Activated naive CD4-positive, alpha-beta T cell treated with anti-CD3 and anti-CD28 coated beads, Interleukin-2, amount 50 U/mL, for 24 hours (primary cell): ENCODE measurements at regions not wholly inside any gene's neighbourhood (a gene's known extent, or its start where the extent isn't known, plus 50 kb on each side); places are given as distances from the start of the nearest gene placed in this dataset.

Experiments used
- H3K27ac Mint-ChIP-seq: one replicate; pipeline ENCODE4 v1.8.0; 2021; ENCODE audit warnings: mild to moderate bottlenecking, mixed read lengths
- H3K27me3 Mint-ChIP-seq: one replicate; pipeline ENCODE4 v1.8.0; 2021; ENCODE audit warnings: mixed read lengths
- H3K36me3 Mint-ChIP-seq: one replicate; pipeline ENCODE4 v1.8.0; 2021; ENCODE audit warnings: mixed read lengths
- H3K4me1 Mint-ChIP-seq: one replicate; pipeline ENCODE4 v1.8.0; 2021; ENCODE audit warnings: mixed read lengths
- H3K4me3 Mint-ChIP-seq: one replicate; pipeline ENCODE4 v1.8.0; 2021; ENCODE audit warnings: mild to moderate bottlenecking, mixed read lengths
- H3K9me3 Mint-ChIP-seq: one replicate; pipeline ENCODE4 v1.8.0; 2021; ENCODE audit warnings: mixed read lengths

GRCh38 chr13:68380041-68380973, 1150.2 kb upstream of the PCDH9 start:
- Mint-ChIP-seq H3K9me3 (peaks cover 4% of the 10 kb centered on the region), H3K27me3 (no peaks in the 10 kb centered on the region), H3K4me1 (no peaks in the 10 kb centered on the region), H3K36me3 (no peaks in the 10 kb centered on the region), H3K4me3 (no peak overlapping the region), H3K27ac (no peak overlapping the region)

GRCh38 chr13:68378294-68378693, 1148.2 kb upstream of the PCDH9 start:
- no peak overlapping the region for H3K4me3 Mint-ChIP-seq
- peaks cover 4% of the 10 kb centered on the region for H3K9me3 Mint-ChIP-seq
- no peaks in the 10 kb centered on the region for H3K27me3 Mint-ChIP-seq
- H3K36me3 Mint-ChIP-seq, result no peaks in the 10 kb centered on the region
- no peak overlapping the region for H3K27ac Mint-ChIP-seq
- H3K4me1 Mint-ChIP-seq, result no peaks in the 10 kb centered on the region

- H3K27me3 Mint-ChIP-seq, result no peaks in the 10 kb centered on the region
- no peak overlapping the region for H3K27ac Mint-ChIP-seq
- peaks cover 4% of the 10 kb centered on the region for H3K9me3 Mint-ChIP-seq
- no peaks in the 10 kb centered on the region for H3K36me3 Mint-ChIP-seq
- no peaks in the 10 kb centered on the region for H3K4me1 Mint-ChIP-seq
- no peak overlapping the region for H3K4me3 Mint-ChIP-seq
These were observed 1144.9 kb upstream of the PCDH9 start for GRCh38 chr13:68375004-68375403.

GRCh38 chr13:68369739-68370138, 1139.6 kb upstream of the PCDH9 start:
- no peak overlapping the region for H3K4me3 Mint-ChIP-seq
- H3K36me3 Mint-ChIP-seq, result no peaks in the 10 kb centered on the region
- no peak overlapping the region for H3K27ac Mint-ChIP-seq
- no peaks in the 10 kb centered on the region for H3K27me3 Mint-ChIP-seq
- no peaks in the 10 kb centered on the region for H3K4me1 Mint-ChIP-seq
- H3K9me3 Mint-ChIP-seq, result no peaks in the 10 kb centered on the region

- no peaks in the 10 kb centered on the region for H3K4me1 Mint-ChIP-seq
- no peaks in the 10 kb centered on the region for H3K27me3 Mint-ChIP-seq
These were observed 1138.8 kb upstream of the PCDH9 start for GRCh38 chr13:68368922-68369321.

GRCh38 chr13:68359105-68359504, 1129.0 kb upstream of the PCDH9 start:
- no peaks in the 10 kb centered on the region for H3K4me1 Mint-ChIP-seq
- H3K36me3 Mint-ChIP-seq, result no peaks in the 10 kb centered on the region
- peaks cover 9% of the 10 kb centered on the region for H3K9me3 Mint-ChIP-seq
- no peak overlapping the region for H3K4me3 Mint-ChIP-seq
- no peaks in the 10 kb centered on the region for H3K27me3 Mint-ChIP-seq
- no peak overlapping the region for H3K27ac Mint-ChIP-seq

More at GRCh38 chr13:68368922-68369321, 1138.8 kb upstream of the PCDH9 start:
- no peaks in the 10 kb centered on the region for H3K36me3 Mint-ChIP-seq
- no peak overlapping the region for H3K4me3 Mint-ChIP-seq
- H3K27ac Mint-ChIP-seq, result no peak overlapping the region
- peaks cover 6% of the 10 kb centered on the region for H3K9me3 Mint-ChIP-seq

GRCh38 chr13:68358294-68358705, 1128.2 kb upstream of the PCDH9 start:
- Mint-ChIP-seq H3K27me3 (no peaks in the 10 kb centered on the region), H3K9me3 (peaks cover 8% of the 10 kb centered on the region), H3K27ac (no peak overlapping the region), H3K4me3 (no peak overlapping the region), H3K4me1 (no peaks in the 10 kb centered on the region), H3K36me3 (no peaks in the 10 kb centered on the region)

- H3K4me3 Mint-ChIP-seq, result no peak overlapping the region
- no peaks in the 10 kb centered on the region for H3K4me1 Mint-ChIP-seq
- H3K9me3 Mint-ChIP-seq, result peaks cover 10% of the 10 kb centered on the region
- no peak overlapping the region for H3K27ac Mint-ChIP-seq
- H3K36me3 Mint-ChIP-seq, result no peaks in the 10 kb centered on the region
- no peaks in the 10 kb centered on the region for H3K27me3 Mint-ChIP-seq
These were observed 1120.4 kb upstream of the PCDH9 start for GRCh38 chr13:68350554-68350953.

GRCh38 chr13:68347220-68347619, 1117.1 kb upstream of the PCDH9 start:
- H3K9me3 Mint-ChIP-seq, result peaks cover 15% of the 10 kb centered on the region
- H3K27ac Mint-ChIP-seq, result no peak overlapping the region
- H3K4me1 Mint-ChIP-seq, result no peaks in the 10 kb centered on the region
- no peak overlapping the region for H3K4me3 Mint-ChIP-seq
- no peaks in the 10 kb centered on the region for H3K36me3 Mint-ChIP-seq
- H3K27me3 Mint-ChIP-seq, result no peaks in the 10 kb centered on the region

GRCh38 chr13:68345963-68346531, 1115.9 kb upstream of the PCDH9 start:
- no peak overlapping the region for H3K4me3 Mint-ChIP-seq
- H3K4me1 Mint-ChIP-seq, result no peaks in the 10 kb centered on the region
- peaks cover 15% of the 10 kb centered on the region for H3K9me3 Mint-ChIP-seq
- H3K27me3 Mint-ChIP-seq, result no peaks in the 10 kb centered on the region
- H3K36me3 Mint-ChIP-seq, result no peaks in the 10 kb centered on the region
- H3K27ac Mint-ChIP-seq, result no peak overlapping the region

- Mint-ChIP-seq H3K27ac (no peak overlapping the region), H3K9me3 (peaks cover 15% of the 10 kb centered on the region), H3K4me3 (no peak overlapping the region), H3K36me3 (no peaks in the 10 kb centered on the region), H3K4me1 (no peaks in the 10 kb centered on the region), H3K27me3 (no peaks in the 10 kb centered on the region)
These were observed 1093.0 kb upstream of the PCDH9 start for GRCh38 chr13:68323124-68323523.

GRCh38 chr13:68319384-68319783, 1089.2 kb upstream of the PCDH9 start:
- peaks cover 15% of the 10 kb centered on the region for H3K9me3 Mint-ChIP-seq
- no peaks in the 10 kb centered on the region for H3K4me1 Mint-ChIP-seq

GRCh38 chr13:68304286-68304893, 1074.3 kb upstream of the PCDH9 start:
- Mint-ChIP-seq H3K4me3 (no peak overlapping the region), H3K36me3 (no peaks in the 10 kb centered on the region), H3K27ac (no peak overlapping the region), H3K4me1 (no peaks in the 10 kb centered on the region), H3K27me3 (no peaks in the 10 kb centered on the region), H3K9me3 (peaks cover 4% of the 10 kb centered on the region)

More at GRCh38 chr13:68319384-68319783, 1089.2 kb upstream of the PCDH9 start:
- Mint-ChIP-seq H3K27ac (no peak overlapping the region), H3K4me3 (no peak overlapping the region), H3K27me3 (no peaks in the 10 kb centered on the region), H3K36me3 (no peaks in the 10 kb centered on the region)

GRCh38 chr13:68293631-68294030, 1063.5 kb upstream of the PCDH9 start:
- Mint-ChIP-seq H3K36me3 (no peaks in the 10 kb centered on the region), H3K4me1 (no peaks in the 10 kb centered on the region), H3K27me3 (no peaks in the 10 kb centered on the region), H3K27ac (no peak overlapping the region), H3K9me3 (no peaks in the 10 kb centered on the region), H3K4me3 (no peak overlapping the region)

GRCh38 chr13:68292601-68293000, 1062.5 kb upstream of the PCDH9 start:
- H3K4me1 Mint-ChIP-seq, result no peaks in the 10 kb centered on the region
- no peaks in the 10 kb centered on the region for H3K27me3 Mint-ChIP-seq
- H3K36me3 Mint-ChIP-seq, result no peaks in the 10 kb centered on the region
- no peak overlapping the region for H3K27ac Mint-ChIP-seq
- no peak overlapping the region for H3K4me3 Mint-ChIP-seq
- H3K9me3 Mint-ChIP-seq, result no peaks in the 10 kb centered on the region

GRCh38 chr13:68291595-68291994, 1061.5 kb upstream of the PCDH9 start:
- Mint-ChIP-seq H3K9me3 (no peaks in the 10 kb centered on the region), H3K27me3 (no peaks in the 10 kb centered on the region), H3K4me3 (no peak overlapping the region), H3K36me3 (no peaks in the 10 kb centered on the region), H3K4me1 (no peaks in the 10 kb centered on the region), H3K27ac (no peak overlapping the region)
